Gastroesophageal sphincter (tissue), 4 donors: ENCODE measurements at regions not wholly inside any gene's neighbourhood (a gene's known extent, or its start where the extent isn't known, plus 50 kb on each side); places are given as distances from the start of the nearest gene placed in this dataset.

Experiments used
- ATAC-seq: fragments of 150-250 bp; one replicate; pipeline ENCODE4 v1.9.1; 2016; ENCODE audit warnings: mild to moderate bottlenecking, moderate library complexity
- H3K27ac ChIP-seq, 4 donors: fragments of 200-600 bp; sonication (generic) in 3 of 4; 1 replicate in 3 of 4; 2 replicates in 1 of 4; pipeline ENCODE4 v1.5.1; 2016 to 2019
- H3K27me3 ChIP-seq: fragments of 200-600 bp; sonication (generic); one replicate; pipeline ENCODE4 v1.5.1; 2019
- H3K36me3 ChIP-seq, 2 donors: fragments of 200-600 bp; sonication (generic); one replicate each; pipeline ENCODE4 v1.5.1; 2019; ENCODE audit warnings: control low read depth in 1 of 2
- H3K4me1 ChIP-seq, 3 donors: fragments of 200-600 bp; sonication (generic); 1 replicate in 2 of 3; 2 replicates in 1 of 3; pipeline ENCODE4 v1.5.1; 2016 to 2019; ENCODE audit warnings: control low read depth in 2 of 3
- H3K4me3 ChIP-seq, 2 donors: fragments of 200-600 bp; sonication (generic); one replicate each; pipeline ENCODE4 v1.5.1; 2019; ENCODE audit warnings: mild to moderate bottlenecking in 1 of 2, moderate library complexity in 1 of 2
- H3K9me3 ChIP-seq, 3 donors: fragments of 200-600 bp; sonication (generic); one replicate each; pipeline ENCODE4 v1.5.1; 2017 to 2019; ENCODE audit warnings: control low read depth in 2 of 3
- EP300 ChIP-seq: sonication (generic); formaldehyde crosslinking; IDR thresholded peaks from one replicate; pipeline ENCODE4 v1.6.1; 2017; ENCODE audit warnings: antibody characterized with exemption, mild to moderate bottlenecking
- POLR2A ChIP-seq, 2 donors: fragments of 450-650 bp; IDR thresholded peaks; one replicate each; pipeline ENCODE4 v1.6.1; 2017; ENCODE audit warnings: antibody characterized with exemption in 2 of 2, mild to moderate bottlenecking in 2 of 2, moderate library complexity in 1 of 2
- POLR2AphosphoS5 ChIP-seq: sonication (generic); formaldehyde crosslinking; IDR thresholded peaks from one replicate; pipeline ENCODE4 v1.6.1; 2017; ENCODE audit warnings: antibody characterized with exemption
- WGBS, 2 donors: methylation state at CpG; one replicate each; pipeline ENCODE4 v1.1.5; 2018; ENCODE audit warnings: low coverage in 1 of 2; 5-methylcytosine and 5-hydroxymethylcytosine counted together
- TF ChIP-seq, protein P1 (sequence below), 4 experiments: fragments of 200-600 bp in 2 of 4; fragments of 450-650 bp in 2 of 4; sonication (generic) in 1 of 4; IDR thresholded peaks; one replicate each; pipeline ENCODE4 v1.5.1; 2017 to 2019; ENCODE audit warnings: antibody characterized with exemption in 4 of 4, mild to moderate bottlenecking in 2 of 4, moderate library complexity in 2 of 4

DNA sequence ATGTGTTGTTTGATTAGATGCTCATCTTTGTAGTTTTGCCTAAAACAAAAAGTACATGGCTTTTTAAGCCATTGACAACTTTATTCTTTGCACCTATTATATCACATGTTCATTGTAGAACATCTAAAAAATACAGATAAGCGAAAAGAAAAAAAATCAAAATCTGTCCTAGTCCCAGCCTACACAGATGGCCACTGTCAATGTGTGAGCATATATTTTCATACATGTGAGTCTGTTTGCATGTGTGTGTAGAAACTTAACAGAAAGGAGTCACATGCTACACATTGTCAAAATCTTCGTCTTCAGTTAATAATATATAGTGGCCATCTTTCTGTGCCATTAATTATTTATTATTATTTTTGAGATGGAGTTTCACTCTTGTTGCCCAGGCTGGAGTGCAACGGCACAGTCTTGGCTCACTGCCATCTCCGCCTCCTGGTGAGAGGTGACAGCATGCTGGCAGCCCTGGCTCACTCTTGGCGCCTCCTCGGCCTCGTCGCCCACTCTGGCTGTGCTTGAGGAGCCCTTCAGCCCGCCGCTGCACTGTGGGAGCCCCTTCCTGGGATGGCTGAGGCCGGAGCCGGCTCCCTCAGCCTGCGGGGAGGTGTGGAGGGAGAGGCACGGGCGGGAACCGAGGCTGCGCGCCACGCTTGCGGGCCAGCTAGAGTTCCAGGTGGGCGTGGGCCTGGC lies 68.5 kb upstream of the AMZ2 start:
- Histone ChIP-seq H3K9me3 (no peaks in the 10 kb centered on the region), H3K4me3 (no peak overlapping the region), H3K4me1 (no peaks in the 10 kb centered on the region), H3K27me3 (no peaks in the 10 kb centered on the region), H3K27ac (no peak overlapping the region), H3K36me3 (peaks cover 0 to 22% of the 10 kb centered on the region in 2 donors)
- 78 to 87% methylated on average over 3 to 8 of the region's 21 CpGs for whole genome bisulfite sequencing, 2 donors
- TF ChIP-seq EP300 (no peak), POLR2A (IDR thresholded peaks at IDR 0.05) (no peak), POLR2AphosphoS5 (no peak)
- TF ChIP-seq, protein P1, sequence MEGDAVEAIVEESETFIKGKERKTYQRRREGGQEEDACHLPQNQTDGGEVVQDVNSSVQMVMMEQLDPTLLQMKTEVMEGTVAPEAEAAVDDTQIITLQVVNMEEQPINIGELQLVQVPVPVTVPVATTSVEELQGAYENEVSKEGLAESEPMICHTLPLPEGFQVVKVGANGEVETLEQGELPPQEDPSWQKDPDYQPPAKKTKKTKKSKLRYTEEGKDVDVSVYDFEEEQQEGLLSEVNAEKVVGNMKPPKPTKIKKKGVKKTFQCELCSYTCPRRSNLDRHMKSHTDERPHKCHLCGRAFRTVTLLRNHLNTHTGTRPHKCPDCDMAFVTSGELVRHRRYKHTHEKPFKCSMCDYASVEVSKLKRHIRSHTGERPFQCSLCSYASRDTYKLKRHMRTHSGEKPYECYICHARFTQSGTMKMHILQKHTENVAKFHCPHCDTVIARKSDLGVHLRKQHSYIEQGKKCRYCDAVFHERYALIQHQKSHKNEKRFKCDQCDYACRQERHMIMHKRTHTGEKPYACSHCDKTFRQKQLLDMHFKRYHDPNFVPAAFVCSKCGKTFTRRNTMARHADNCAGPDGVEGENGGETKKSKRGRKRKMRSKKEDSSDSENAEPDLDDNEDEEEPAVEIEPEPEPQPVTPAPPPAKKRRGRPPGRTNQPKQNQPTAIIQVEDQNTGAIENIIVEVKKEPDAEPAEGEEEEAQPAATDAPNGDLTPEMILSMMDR (IDR thresholded peaks at IDR 0.05): no peak
- ATAC-seq: no peak

DNA sequence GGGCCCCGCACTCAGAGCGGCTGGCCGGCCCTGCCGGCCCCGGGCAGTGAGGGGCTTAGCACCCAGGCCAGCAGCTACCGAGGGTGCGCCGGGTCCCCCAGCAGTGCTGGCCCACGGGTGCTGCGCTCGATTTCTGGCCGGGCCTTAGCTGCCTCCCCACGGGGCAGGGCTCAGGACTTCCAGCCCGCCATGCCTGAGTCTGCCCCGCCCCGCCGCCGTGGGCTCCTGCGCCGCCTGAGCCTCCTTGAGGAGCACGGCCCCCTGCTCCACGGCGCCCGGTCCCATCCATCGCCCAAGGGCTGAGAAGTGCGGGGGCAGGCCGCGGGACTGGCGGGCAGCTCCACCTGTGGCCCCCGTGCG lies 67.9 kb upstream of the AMZ2 start:
- no CpG with 5 or more reads among the region's 31 CpGs for WGBS, 2 donors
- ATAC-seq: no peak

DNA sequence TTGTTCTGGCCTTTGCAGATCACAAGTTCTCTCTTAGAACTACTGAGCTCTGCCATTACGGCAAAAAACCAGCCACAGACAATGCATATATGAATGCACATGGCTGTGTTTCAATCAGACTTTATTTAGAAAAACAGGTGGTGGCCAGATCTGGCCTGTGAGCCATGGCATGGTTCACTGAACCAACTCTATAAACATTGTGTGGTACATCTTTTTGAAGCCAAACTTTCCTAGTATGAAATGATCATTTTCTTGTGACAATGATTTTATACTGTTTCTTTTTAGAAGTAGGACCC lies 65.9 kb upstream of the AMZ2 start:
- H3K4me3 ChIP-seq: no peak overlapping the region
- H3K27ac ChIP-seq: no peak overlapping the region
- ATAC-seq: no peak
- 83 to 88% methylated on average over 1 of the region's 1 CpG for WGBS, 2 donors
- H3K27me3 ChIP-seq: no peaks in the 10 kb centered on the region
- peaks cover 0 to 12% of the 10 kb centered on the region in 2 donors for H3K36me3 ChIP-seq
- H3K9me3 ChIP-seq: no peaks in the 10 kb centered on the region
- TF ChIP-seq POLR2AphosphoS5 (no peak), EP300 (no peak), POLR2A (IDR thresholded peaks at IDR 0.05) (no peak)
- TF ChIP-seq, protein P1 (IDR thresholded peaks at IDR 0.05): no peak
- H3K4me1 ChIP-seq: no peaks in the 10 kb centered on the region

More for the DNA sequence above, 67.9 kb upstream of the AMZ2 start:
- TF ChIP-seq, protein P1 (IDR thresholded peaks at IDR 0.05): no peak
- no peak for TF ChIP-seq POLR2A (IDR thresholded peaks at IDR 0.05)
- TF ChIP-seq EP300: no peak
- TF ChIP-seq POLR2AphosphoS5: no peak
- H3K9me3 ChIP-seq: no peaks in the 10 kb centered on the region
- H3K4me1 ChIP-seq: no peaks in the 10 kb centered on the region
- H3K36me3 ChIP-seq: peaks cover 0 to 20% of the 10 kb centered on the region in 2 donors
- no peak overlapping the region for H3K4me3 ChIP-seq
- no peak overlapping the region for H3K27ac ChIP-seq
- no peaks in the 10 kb centered on the region for H3K27me3 ChIP-seq

DNA sequence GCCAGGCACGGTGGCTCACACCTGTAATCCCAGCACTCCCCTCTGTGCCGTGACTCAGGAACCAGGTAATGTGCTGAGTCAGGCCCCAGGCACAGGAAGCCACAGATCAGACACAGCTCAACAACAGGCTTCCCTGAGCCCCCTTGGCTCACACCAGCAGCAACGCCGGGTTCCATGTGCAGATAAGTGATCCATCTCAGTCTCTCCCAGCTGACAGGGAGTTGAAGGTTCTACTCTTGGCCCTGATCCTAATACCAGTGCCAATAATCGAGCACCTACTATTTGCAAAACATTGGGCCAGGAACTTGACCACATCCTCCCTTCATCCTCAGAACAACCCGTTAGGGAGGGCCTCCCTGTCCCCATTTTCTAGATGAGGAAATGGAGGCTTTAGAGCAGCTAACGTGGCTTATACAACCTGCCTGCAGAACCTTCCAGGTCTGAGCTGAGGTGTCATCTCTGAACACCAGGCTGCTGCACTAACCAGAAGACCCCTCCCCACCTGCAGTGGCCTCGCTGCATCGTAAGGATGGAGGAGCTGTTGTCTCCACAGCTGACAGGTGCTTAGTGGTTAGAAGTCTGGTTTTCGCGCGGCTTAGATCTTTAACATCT lies 64.8 kb upstream of the AMZ2 start:
- H3K36me3 ChIP-seq: peaks cover 0 to 12% of the 10 kb centered on the region in 2 donors
- ATAC-seq: no peak
- 85 to 88% methylated on average over 4 to 7 of the region's 12 CpGs for WGBS, 2 donors
- TF ChIP-seq, protein P1 (IDR thresholded peaks at IDR 0.05): no peak
- TF ChIP-seq EP300 (no peak), POLR2AphosphoS5 (no peak), POLR2A (IDR thresholded peaks at IDR 0.05) (no peak)
- H3K9me3 ChIP-seq: no peaks in the 10 kb centered on the region
- no peaks in the 10 kb centered on the region for H3K27me3 ChIP-seq
- H3K4me1 ChIP-seq: no peaks in the 10 kb centered on the region
- no peak overlapping the region for H3K4me3 ChIP-seq
- no peak overlapping the region for H3K27ac ChIP-seq

DNA sequence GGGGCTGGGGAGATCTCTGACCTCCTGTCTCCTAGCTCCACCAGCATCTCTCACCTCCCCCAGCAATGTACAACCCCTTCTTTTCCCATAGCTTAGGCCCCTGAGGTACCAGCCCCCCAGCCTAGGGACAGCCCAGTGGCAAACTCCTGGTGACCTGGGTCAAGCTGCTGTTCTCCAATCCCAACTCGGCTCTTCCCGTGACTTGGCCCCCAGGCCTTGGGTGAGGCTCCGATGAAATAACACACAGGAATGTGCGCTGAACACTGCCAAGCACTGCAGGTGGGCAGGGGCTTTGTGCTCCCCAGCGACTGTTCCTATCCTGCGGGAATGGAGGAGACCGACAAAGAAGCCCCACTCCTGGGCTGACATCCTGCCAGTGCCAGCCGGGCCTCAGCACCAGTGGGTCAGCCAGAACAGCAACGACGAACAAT lies 63.7 kb upstream of the AMZ2 start:
- ATAC-seq: no peak
- peaks cover 0 to 12% of the 10 kb centered on the region in 2 donors for H3K36me3 ChIP-seq
- TF ChIP-seq POLR2A (IDR thresholded peaks at IDR 0.05) (no peak), POLR2AphosphoS5 (no peak), EP300 (no peak)
- TF ChIP-seq, protein P1 (IDR thresholded peaks at IDR 0.05): no peak
- H3K27ac ChIP-seq: no peak overlapping the region
- no peaks in the 10 kb centered on the region for H3K27me3 ChIP-seq
- no peaks in the 10 kb centered on the region for H3K4me1 ChIP-seq
- no peaks in the 10 kb centered on the region for H3K9me3 ChIP-seq
- no peak overlapping the region for H3K4me3 ChIP-seq
- WGBS, 2 donors: 72 to 80% methylated on average over 1 to 3 of the region's 10 CpGs
